ENCODE measurements at regions not wholly inside any gene's neighbourhood (a gene's known extent, or its start where the extent isn't known, plus 50 kb on each side); places are given as distances from the start of the nearest gene placed in this dataset.

- no peak for TF ChIP-seq CTCF (conservative IDR thresholded peaks at IDR 0.05; ENCODE audit: low read depth, low read length)
- no peak for TF ChIP-seq EZH2 (IDR thresholded peaks at IDR 0.05; ENCODE audit: borderline replicate concordance, low read depth, low read length, poor library complexity, severe bottlenecking)
Measured at GRCh38 chr2:136234261-136234660, 116.3 kb upstream of the CXCR4 start.
